ENCODE measurements at regions not wholly inside any gene's neighbourhood (a gene's known extent, or its start where the extent isn't known, plus 50 kb on each side); places are given as distances from the start of the nearest gene placed in this dataset.
"Not testable (repeated sequence)": the region's sequence is repeated elsewhere in the genome, so short reads cannot be mapped to it uniquely, and the experiment has no call there.

DNA sequence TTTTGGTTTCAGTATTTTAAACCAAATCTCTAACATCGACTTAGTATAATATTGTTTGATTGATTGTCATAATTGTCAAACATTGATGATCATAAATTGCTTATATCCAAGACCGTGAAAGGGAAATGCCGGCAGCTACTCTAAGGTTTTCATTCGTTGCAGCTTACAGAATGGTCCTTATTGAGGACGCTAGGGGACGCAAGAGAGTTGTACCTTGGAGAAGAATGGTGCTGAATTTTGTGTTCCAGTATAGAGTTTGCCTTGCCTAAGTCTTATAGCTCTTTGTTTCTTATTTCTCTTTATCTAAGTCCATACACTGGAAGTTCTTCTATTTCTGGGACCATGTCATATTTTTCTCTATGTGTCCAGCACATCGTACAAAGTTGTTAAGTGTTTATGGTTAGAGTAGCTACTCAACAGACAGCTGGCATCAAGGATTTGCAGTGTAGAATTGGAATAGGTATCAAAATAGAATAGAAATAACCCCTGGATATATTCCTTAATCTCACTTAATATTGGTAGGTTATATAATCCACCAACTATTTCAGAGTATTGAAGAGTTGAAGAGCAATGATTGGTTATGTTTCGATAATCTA lies 67.4 kb upstream of the GPR39 start:
- TF ChIP-seq, protein P1, sequence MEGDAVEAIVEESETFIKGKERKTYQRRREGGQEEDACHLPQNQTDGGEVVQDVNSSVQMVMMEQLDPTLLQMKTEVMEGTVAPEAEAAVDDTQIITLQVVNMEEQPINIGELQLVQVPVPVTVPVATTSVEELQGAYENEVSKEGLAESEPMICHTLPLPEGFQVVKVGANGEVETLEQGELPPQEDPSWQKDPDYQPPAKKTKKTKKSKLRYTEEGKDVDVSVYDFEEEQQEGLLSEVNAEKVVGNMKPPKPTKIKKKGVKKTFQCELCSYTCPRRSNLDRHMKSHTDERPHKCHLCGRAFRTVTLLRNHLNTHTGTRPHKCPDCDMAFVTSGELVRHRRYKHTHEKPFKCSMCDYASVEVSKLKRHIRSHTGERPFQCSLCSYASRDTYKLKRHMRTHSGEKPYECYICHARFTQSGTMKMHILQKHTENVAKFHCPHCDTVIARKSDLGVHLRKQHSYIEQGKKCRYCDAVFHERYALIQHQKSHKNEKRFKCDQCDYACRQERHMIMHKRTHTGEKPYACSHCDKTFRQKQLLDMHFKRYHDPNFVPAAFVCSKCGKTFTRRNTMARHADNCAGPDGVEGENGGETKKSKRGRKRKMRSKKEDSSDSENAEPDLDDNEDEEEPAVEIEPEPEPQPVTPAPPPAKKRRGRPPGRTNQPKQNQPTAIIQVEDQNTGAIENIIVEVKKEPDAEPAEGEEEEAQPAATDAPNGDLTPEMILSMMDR (conservative IDR thresholded peaks at IDR 0.05; ENCODE audit: low read length), result not testable (repeated sequence)
- TF ChIP-seq EZH2phosphoT487 (IDR thresholded peaks at IDR 0.05; ENCODE audit: borderline replicate concordance), result not testable (repeated sequence)

Measured in Loucy (cell line).